HG03565 (cell line): ENCODE measurements at regions not wholly inside any gene's neighbourhood (a gene's known extent, or its start where the extent isn't known, plus 50 kb on each side); places are given as distances from the start of the nearest gene placed in this dataset.

Experiments used
- ATAC-seq: cut with Tn5 transposase; IDR thresholded peaks from one replicate; pipeline ENCODE4 v1.9.1; 2021; ENCODE audit warnings: mild to moderate bottlenecking, moderate library complexity; ENCODE audit not compliant: unreplicated experiment

DNA sequence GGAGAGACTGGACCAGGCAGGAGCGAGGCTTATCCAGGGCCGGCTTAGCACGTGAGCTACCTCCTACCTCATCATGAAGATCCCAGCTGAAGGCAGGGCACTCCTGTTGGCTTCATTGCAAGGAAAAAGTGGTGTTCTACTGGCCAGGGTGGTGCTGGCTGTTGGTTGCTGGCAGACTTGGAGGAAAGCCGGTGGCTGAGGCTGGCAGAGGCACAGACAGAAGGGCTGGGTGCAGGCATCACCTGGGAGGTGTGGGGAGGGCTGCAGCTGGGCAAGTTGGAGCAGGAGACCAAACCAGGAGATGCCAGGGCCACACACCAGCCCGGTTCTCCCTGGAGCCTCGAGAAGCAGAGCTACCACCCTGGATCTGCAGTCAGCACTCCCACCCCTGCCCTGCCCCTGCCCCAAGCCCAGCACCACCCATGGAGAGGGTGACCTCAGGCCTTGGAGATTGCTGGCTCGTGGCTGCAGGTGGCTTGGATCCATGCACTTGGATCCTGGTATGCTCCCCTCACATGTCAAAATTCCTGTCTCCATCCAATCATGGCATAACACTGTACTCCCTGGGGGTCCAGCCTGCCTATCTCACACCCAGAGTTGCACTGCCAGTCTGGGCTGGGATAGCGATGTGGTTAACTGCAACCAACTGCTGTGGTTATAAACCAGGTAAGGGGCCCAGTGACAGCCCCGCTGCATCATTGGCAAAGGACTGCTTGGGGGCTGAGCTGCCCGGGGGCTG is 49.7 kb downstream of the GLI2 start:
- ATAC-seq: no peak

DNA sequence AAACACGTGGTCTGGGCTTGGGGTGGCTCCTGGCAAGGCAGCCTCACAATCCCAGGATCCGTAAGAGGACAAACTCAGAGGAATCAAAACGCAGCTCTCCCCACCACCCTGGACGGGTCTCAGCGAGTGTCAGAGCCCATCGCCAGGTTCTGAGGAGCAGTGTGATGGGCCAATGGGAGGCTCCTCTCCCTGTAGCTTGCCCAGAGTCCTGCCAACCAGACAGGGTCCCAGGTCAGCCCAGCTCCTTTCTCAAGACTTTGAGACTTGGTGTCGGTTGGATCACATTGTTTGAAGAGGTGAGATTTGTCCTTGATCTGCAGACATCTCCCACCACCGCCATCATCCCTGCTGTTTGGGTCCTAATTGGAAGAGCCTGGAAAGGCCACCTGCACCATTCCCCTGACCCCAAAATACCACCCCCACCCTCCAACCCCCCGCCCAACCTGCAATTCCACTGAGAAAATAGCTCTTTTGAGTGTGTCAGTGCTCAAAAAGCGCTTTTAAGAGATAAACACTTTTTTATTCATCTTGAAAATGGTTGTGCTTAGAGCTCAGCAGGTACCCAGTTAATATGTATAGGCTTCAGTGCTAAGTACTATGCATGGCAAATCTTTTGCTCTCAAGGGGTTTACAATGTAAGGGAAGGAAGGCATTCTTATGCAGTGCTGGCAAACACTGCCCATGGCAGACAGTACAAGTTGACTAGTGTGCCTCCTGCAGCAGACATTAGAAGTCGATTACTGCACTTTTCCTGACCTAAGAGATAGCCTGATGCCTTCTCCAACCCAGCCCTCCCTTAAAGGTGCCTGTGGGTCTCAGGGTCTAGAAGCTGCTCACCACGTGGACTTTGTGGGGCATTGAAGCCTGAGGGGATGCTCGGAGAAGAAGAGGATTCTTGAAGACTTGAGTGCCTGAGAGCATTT is 50.6 kb downstream of the GLI2 start:
- ATAC-seq: no peak

DNA sequence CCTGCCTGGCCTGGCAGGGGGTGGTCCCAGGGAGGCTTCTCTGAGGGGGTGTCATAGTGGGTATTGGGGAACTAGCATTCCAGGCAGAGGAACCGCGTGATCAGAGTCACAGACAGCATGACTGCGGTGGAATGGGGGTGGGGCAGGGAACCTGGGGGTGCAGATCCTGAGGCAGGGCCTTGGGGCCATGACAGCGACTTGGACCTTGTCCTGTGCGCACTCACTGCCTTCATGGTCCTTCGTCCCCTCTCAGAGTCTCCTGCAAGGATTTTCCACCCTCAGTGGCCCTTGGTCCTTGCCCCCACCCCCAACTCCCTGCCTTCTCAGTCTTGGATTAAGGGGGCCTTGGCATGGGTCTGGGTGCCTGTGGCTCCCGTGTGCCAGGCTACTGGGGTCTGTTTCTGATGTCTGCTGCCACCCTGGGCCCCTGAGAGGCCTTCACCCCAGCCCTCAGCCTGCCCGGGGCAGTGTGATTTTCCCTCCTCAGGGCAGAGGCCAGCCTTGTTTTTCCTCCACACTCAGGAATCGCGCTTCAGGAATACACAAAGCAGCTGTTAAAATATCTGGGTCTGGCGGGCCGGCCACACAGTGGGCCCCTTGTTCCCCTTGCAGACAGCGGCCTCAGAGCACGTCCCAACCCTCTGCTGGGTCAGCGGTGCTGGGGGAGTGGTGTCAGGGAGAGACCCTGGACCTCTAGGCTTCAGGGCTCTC is 51.6 kb downstream of the GLI2 start:
- no peak for ATAC-seq

DNA sequence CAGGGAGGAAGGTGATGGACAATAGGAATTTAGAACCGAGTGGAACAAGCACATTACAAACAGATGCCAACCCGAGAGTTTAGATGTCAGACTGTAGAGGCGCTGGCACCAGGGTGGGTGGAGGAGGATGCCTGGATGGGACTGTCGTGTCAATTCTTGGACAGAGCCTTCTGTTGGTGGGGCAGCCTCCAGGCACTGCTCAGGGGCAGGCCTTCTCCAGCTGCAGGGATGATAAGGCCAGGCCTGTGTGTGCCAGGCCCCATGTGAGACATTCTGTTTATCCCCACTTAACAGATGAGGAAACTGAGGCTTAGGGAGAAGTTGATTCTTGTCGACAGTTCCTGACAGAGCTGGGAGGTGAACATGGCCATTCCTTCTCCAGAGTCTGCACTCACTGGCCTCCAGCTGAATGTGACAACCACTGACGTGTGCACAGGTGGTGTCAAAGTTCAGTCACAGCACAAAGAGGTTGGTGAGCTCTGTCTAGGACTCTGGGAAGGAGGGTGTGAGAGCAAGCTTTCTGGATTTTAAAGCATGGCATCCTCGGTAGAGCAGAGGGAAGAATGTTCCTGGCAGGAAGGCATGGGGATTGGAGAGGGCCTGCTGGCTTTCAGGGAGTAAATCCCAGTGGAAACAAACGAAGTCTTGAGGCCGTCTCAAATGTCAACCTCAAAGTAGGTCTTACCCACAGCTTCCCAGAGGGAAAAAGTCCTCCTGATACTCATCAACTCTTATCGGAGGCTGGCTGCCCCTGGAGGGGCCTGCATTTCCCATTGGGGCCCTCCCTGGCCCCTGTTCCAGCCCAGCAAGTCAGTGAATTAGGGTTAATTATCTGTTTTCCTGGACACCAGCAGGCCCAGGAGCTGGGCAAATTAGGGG is 52.4 kb downstream of the GLI2 start:
- ATAC-seq: no peak

DNA sequence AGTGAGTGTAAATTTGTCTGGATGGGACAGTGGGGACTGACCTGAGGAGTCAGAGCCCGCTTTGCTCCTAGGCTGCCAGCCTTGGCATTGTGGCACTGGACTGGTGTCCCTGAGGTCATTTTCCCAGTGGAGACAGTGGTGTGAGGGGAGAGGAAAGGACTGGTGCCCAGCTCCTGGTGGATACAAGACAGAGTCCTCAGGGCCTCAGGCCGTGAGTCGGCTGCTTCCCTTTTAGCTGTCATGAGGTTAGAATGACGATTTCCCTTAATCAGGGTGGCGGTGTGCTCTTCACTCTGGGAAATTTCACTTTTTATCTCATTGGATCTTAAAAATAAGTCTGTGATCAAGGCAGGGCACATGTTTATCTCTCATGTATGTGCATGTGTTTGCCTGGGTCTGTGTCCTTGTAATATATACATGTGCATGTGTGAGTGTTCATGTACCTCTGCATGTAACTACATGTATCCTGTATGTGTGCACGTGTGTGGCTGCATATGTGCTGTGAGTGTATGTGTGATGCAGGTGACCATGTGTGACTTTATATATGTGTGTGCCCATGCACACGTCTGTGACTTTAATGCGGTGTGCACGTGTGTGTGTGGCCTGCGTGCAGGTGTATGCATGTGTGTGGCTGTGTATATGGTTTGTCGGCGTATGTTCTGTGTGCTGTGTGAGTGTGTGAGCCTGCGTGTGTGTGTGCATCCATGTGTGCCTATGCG is 55.7 kb downstream of the GLI2 start:
- no peak for ATAC-seq

DNA sequence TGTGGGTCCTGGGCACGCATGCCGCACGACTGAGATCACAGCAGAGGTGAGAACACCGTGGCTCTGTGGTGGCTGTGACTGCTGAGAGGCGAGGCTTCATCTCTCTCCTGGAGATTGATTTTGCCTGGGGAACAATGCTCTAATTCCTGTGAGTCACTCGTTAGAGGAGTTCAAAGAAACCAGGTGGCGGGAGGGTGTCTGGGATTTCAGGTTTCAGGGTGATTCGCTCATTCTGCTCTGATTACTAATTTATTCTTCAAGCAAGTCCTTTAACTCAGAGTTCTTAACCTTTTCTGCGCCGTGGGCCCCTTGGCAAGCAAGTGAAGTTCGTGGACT is 56.3 kb downstream of the GLI2 start:
- ATAC-seq: no peak

DNA sequence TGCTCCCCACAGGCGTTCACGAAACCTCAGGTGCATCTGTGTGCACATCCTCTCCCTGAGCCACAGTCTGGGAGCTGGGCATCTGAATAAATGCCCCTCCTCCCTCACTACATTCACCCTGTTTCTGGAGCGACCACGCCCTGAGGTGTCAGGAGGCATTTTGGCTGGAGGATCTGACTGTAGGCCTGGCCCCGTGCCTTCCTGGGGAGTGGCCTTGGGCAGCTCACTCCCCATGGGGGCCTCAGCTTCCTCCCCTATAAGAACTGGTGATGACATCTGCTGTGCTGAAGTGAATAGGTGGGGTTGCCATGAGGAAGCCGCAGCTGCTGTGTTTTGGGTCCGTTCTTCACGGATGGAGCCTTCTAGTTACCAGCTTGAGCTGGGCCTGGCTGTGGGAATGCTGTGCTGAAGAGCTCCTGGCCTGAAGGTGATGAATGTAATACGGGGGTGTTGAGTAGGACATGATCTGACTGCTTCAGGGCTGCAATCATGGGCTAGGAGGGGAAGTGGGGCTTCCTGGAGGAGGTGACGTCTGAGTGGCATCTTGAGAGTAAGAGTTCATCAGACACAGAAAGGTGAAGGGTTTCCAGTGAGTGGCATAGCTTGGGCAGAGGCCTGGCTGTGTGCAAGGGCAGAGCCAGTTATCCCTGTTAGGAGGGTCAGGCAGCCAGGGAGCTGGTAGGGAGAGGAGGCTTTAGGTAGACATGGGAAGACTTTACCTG is 58.2 kb downstream of the GLI2 start:
- ATAC-seq: no peak

DNA sequence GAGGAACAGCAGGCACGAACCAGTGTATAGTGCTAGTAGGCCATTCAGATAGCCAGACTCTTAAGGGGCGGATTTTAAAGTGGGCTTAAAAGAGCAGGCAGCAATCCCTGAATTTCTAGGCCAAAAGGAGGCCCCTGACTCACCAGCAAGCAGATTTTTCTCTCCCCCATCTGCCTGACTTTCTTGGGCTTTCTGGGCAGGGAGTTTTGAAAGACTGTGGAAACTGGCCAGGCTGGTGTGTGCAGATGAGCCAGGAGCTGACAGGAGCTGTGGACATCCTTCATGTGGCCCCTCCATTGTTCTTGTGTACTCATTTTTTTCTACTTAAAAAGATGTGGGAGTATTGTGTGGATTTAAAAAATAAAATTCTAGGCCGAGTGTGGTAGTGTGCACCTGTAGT is 59.0 kb downstream of the GLI2 start:
- ATAC-seq: no peak

DNA sequence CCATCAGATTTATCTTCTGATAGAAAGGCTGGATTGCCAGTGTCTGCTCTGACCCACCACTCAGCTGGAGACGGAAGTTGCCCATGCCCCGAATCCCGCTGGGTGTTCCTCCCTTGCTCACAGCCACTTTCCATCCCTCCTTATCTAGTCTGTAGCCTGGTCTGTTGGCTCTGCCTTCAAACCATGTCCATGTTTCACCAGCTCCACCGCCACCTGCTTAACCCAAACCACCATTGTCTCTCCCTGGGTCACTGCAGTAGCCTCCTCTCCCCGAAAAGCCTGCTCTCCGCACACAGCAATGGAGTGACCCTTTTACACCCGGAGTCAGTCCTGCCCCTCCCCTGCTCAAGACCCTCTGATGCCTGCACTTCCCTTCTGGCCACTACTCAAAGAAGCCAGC is 60.4 kb downstream of the GLI2 start:
- no peak for ATAC-seq

DNA sequence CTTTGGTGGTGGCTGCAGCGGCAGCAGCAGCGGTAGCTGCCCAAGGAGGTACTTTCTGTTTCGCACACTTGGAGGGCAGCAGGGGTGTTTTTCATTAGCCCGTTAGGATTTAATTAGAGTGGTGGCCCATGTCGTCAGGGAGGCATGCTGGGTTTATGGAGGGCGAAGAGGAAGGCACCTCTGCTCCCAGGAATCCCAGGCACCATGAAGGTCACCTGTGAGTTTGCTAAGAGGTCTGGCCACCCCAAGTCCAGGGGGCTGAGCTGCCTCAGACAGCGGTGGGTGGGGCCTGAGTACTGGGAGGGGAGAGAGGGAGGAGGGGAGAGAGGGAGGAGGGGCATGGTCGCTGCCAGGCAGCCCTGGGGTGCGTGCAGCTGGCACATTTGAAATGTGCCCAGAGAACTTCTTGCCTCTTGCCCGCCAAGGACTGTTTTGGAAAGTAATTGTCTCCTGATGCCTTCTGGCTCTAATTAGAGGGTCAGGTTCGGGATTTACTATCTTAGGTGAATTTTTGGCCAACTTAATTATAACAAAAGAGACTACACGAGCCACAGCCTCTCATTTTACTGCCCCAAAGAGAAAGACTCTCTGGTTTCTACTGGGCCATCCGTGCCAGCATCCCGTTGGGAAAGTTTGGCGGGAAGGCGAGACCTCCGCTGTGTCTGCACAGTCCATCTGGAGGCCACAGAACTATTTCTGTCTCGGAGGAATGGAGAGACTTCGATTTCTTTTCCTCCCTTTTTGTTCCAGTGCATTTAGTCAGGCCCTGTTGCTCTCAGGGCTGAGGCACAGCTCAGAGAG is 62.0 kb downstream of the GLI2 start:
- no peak for ATAC-seq

DNA sequence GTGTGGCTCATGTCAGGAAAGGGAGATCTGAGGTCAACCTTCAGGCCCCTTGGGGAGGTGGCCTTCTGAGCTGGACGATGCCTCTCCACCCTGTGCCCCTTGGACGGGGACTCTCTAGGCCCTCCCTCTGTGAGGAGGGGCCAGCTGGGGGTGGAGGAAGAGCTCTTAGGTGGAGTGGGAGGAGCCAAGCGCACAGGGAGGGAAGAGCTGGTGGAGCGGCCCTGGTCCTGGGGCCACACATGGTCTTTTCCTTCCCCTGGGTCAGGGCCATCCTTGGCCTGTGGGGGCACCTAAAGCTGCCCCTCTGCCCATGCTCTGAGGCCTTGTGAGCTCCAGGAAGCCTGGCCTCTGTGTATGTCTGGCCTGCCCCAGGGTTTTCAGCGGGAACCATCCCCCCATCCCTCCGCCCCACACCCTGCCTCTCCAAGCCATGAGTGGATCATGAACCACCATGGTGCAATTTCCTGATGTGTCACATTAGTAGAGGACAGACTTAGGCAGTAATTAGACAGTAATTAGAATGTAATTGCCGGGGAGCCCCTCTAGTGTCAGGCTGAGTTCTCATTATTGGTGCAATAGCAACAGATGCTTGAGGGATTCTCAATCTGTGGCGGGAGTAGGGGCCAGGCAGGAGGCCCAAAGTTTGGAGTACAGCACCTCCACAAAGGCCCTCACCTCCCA is 63.0 kb downstream of the GLI2 start:
- ATAC-seq: no peak

DNA sequence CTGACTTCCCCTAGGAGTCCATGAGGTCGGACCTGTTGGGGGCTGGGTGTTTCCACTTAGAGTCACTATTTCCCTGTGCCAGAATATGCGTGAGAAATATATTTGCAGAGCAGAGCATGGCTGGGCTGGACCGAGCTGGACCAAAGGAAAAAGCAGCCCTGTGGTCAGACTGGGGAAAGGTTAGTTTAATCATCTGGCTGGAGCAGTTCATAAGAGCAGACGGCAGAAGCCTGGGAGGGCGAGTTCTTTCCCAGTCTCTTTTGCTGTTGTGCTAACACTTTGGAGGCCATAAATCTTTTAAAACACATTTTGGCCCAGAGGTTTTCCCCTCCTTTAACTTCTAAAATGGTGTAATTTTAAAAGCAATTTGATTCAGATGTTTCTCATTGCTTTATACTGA is 66.5 kb downstream of the GLI2 start:
- no peak for ATAC-seq

DNA sequence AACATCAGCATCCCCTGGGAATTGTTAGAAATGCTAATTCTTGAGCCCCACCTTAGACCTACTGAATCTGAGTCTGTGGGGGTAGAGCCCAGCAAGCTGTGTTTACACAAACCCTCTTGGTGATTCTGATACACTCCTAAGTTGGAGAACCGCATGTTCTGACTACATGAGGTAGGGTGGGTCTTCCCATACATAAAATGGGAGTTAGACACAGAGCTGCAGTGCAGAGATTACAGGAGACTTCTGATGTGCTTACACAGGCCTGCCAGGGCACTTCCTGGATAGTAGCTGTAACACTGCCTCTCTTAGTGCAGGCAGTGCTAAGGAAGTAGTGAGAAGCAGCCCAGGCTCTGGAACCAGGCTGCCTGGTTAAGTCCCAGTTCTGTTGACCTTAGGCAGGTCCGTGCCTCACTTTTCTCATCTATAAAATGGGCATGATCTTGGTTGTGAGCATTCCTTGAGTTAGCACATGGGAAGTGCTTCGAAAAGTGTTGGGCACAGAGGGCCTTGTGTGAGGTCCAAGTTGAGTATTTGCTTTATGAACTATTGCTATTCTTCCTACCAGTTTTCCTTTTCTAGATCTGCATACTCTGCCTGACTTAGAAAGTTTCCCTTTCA is 67.3 kb downstream of the GLI2 start:
- no peak for ATAC-seq

DNA sequence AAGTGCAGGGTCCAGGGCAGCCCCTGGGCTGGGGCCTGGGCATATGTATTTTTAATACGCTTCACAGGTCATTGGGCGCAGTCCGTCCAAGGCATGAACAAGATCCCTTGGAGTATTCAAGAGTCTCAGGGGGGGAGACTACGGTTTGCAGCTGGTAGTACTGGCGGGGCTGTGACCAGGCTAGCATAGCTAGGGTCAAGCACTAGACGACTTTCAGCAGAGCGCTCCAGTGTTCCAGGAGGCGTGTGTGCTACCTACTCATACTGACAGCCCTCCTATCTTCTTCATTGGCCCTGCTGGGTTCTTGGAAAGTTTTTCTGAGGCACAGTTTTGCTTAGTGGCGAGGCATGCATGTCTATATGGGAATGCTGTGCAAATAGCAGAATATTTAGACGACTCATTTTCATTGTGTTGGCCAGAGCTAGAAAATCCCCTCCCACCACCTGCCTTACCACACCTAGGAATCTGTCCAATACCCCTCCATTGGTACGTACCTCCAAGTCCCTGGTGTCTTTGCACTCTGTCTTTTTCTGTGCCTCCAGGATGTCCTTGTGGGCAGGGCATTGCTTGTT is 68.2 kb downstream of the GLI2 start:
- ATAC-seq: no peak

DNA sequence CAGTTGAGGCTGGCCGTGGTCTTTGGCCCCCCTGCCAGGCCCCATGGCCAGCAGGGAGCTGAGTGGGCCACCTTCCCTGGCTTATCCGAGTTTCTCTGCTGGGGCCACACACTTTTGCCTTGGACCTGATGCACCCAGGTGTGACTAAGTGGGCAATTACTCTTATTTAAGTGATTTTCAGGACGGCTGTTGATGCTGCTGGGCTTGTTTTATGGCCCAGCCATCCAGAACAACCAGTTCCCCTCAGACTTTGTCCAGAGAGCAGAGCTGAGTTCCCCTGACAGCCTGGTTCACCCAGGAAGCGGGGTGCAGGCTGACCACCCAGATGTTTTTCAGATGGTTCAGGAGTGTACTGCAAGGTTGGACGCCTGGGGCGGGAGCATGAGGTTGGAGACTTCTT is 68.8 kb downstream of the GLI2 start:
- ATAC-seq: no peak

DNA sequence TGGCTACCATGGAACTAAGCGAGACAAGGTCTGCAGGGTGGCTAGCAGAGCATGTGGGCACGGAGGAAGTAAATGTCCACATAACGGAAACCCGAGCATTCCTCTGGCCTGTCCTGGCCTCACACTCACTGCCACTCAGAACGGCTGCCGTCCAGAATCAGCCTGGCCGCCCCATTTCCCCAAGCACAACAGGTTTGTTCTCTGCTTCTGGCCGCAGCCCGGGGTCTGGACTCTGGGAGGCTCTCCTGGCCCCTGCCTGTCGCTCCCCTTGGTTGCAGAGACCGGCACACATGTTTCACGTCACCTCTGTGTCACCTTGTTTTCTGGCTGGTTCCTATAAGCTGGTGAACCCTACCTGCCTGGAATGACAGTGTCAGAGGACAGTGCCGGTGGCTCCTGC is 69.3 kb downstream of the GLI2 start:
- ATAC-seq: no peak

DNA sequence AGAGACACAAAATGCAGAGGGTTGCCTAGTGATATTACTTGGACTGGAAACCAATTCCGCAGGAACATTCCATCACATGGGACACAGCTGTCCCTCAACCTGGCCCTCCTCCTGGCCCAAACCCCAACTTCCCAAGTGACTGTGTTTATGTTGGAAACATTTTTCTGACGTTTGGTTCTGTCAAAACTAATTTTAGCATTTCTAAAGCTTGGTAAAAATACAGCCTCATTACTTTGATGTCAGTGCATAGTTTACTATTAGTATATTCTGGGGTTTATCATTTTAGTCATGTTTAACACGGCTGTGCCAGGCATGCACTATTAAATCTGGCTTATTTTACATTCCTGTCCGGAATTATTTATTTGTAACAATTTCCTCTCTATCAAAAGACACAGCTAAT is 69.9 kb downstream of the GLI2 start:
- ATAC-seq: no peak
